ENCODE measurements at regions not wholly inside any gene's neighbourhood (a gene's known extent, or its start where the extent isn't known, plus 50 kb on each side); places are given as distances from the start of the nearest gene placed in this dataset.
A peak's percentile ranks its signal among the peaks of the same experiment; 100 is the strongest.

DNA sequence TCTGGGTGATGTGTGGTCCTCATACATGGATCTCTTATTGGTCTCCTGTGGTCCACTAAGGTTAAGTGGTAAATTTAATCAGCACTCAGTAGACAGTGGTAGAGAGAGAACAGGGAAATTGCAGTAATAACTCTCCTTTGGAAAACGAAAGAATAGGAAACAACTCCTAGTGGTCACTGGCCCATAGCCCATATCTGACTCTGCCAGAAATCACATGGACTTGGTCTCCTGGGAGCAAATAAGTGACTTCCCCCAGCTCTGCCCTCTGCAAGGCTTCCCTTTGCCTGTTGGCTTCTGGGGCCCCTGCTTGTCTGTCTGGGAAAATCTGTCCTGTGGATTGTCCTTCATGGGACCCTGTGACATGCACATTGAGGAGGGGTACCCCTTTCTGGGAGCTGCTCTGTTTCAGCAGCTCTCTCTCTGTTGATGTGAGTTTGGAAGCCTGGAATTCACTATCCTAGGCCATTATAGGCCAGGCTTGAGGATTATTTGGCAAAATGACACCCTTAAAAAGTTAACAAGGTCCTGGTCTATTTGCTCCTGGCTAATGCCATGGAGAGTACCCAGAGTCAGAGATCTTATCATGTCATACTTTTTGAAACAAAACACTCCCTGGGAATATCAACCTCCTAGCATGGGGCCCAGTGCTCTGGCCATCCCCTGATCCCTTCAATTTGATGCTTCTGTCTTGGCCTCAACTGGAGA is 58.0 kb upstream of the HNF1B start:
- H3K36me3 ChIP-seq (ENCODE audit: control insufficient read depth in 1 of 2, insufficient read depth in 2 of 2, low read depth in 1 of 2, low read length in 2 of 2), result no peaks in the 10 kb centered on the region
- H3K9ac ChIP-seq (ENCODE audit: low read length), result no peak overlapping the region
- peaks cover 17% of the 10 kb centered on the region for H3K9me3 ChIP-seq (ENCODE audit: control insufficient read depth, low read length)
- no peak overlapping the region for H3K4me3 ChIP-seq (ENCODE audit: insufficient read depth in 1 of 2, low read depth in 1 of 2, low read length in 2 of 2)
- no peak overlapping the region for H3K23ac ChIP-seq (ENCODE audit: low read length in 2 of 2)
- H3K14ac ChIP-seq (ENCODE audit: low read length in 2 of 2), result no peak overlapping the region
- H3K4me2 ChIP-seq (ENCODE audit: low read length, poor library complexity, severe bottlenecking), result no peak overlapping the region
- no peak overlapping the region for H4K91ac ChIP-seq (ENCODE audit: low read length)
- no peak overlapping the region for H2AFZ ChIP-seq (ENCODE audit: low read depth, low read length)
- H2BK5ac ChIP-seq (ENCODE audit: low read depth, low read length, poor library complexity, severe bottlenecking), result no peak overlapping the region
- peak overlapping the region; percentile 4 for H4K8ac ChIP-seq (ENCODE audit: low read length)
- no peak overlapping the region for H3K18ac ChIP-seq (ENCODE audit: low read depth in 1 of 2, low read length in 2 of 2)
- peak overlapping the region; percentile 39 for H3K27ac ChIP-seq (ENCODE audit: low read length, poor library complexity, severe bottlenecking)
- DNase-seq, result peak; percentile 65
- peaks cover 0 to 21% of the 10 kb centered on the region in 2 experiments for H3K27me3 ChIP-seq (ENCODE audit: control insufficient read depth in 1 of 2, insufficient read depth in 1 of 2, low read length in 2 of 2)
- H2AK5ac ChIP-seq (ENCODE audit: low read length, severe bottlenecking), result peak overlapping the region; percentile 98
- 27% methylated on average over 1 of the region's 1 CpG for WGBS
- H2BK120ac ChIP-seq (ENCODE audit: low read depth, low read length), result no peak overlapping the region
- H3K4ac ChIP-seq (ENCODE audit: low read depth in 1 of 2, low read length in 2 of 2), result no peak overlapping the region
- H2BK12ac ChIP-seq (ENCODE audit: low read length in 2 of 2), result peak overlapping the region in 1 of 2 experiments; percentile 31
- peaks cover 7% of the 10 kb centered on the region for H3K4me1 ChIP-seq (ENCODE audit: control insufficient read depth, insufficient read depth, low read depth, low read length)
- no peaks in the 10 kb centered on the region for H3K79me1 ChIP-seq (replicated peaks; ENCODE audit: low read length, poor library complexity, severe bottlenecking)
- no peak overlapping the region for H2BK15ac ChIP-seq (ENCODE audit: low read depth, poor library complexity, severe bottlenecking)

DNA sequence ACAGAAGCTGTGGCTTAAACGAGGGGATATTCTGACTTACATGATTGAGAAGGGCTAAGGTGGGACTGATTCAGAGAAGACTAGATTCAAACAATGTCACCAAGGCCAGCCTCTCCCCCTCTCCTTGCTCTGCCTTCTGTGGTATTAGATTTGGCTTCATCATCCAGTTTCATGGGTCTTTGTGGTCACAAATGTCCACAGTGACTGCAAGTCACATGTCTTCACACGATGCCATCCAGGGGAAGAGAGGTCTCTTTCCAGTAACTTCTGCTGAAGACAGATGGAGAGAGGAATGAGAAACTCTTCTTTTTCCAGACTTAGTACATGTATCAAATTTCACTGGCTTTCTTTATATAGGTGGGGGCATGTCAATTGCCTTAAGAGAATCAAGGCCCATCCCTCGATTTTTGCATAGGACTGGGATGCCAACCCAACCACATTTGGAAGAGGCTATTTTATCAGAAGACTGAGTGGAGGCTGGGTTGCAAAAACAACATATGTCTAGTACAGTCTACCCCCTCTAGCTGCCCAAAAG is 57.3 kb upstream of the HNF1B start:
- H3K9me3 ChIP-seq (ENCODE audit: control insufficient read depth, low read length), result peaks cover 18% of the 10 kb centered on the region

DNA sequence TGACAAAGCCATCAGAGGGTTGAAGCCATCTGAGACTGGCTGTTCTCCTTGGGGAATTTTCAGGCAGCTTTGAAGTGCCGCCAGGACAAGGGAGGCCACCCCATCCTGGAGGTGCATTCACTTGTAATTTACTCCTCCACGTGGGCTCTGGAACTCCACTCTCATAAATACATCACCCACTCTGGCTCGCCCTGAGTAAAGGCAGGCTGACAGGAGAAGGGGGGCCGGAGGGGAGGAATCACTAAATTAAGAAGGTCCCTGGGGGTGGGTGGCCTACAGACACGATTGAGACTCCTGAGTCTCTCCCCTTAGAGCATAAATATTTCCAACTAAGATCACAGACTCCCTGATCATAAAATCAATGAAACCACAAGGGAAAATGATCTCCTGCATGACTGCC is 56.3 kb upstream of the HNF1B start:
- no peak overlapping the region for H3K4ac ChIP-seq (ENCODE audit: low read depth in 1 of 2, low read length in 2 of 2)
- H2AK5ac ChIP-seq (ENCODE audit: low read length, severe bottlenecking), result peak overlapping the region; percentile 66
- WGBS, result 50% methylated on average over 1 of the region's 5 CpGs
- H3K27ac ChIP-seq (ENCODE audit: low read length, poor library complexity, severe bottlenecking), result peak overlapping the region; percentile 77
- peak overlapping the region; percentile 79 for H2BK5ac ChIP-seq (ENCODE audit: low read depth, low read length, poor library complexity, severe bottlenecking)
- peak overlapping the region in 1 of 2 experiments; percentile 22 for H3K14ac ChIP-seq (ENCODE audit: low read length in 2 of 2)
- no peak overlapping the region for H2BK120ac ChIP-seq (ENCODE audit: low read depth, low read length)
- no peak overlapping the region for H2BK15ac ChIP-seq (ENCODE audit: low read depth, poor library complexity, severe bottlenecking)
- no peak overlapping the region for H3K23ac ChIP-seq (ENCODE audit: low read length in 2 of 2)
- peaks cover 12% of the 10 kb centered on the region for H3K4me1 ChIP-seq (ENCODE audit: control insufficient read depth, insufficient read depth, low read depth, low read length)
- no peak overlapping the region for H4K8ac ChIP-seq (ENCODE audit: low read length)
- H3K79me1 ChIP-seq (replicated peaks; ENCODE audit: low read length, poor library complexity, severe bottlenecking), result no peaks in the 10 kb centered on the region
- H3K36me3 ChIP-seq (ENCODE audit: control insufficient read depth in 1 of 2, insufficient read depth in 2 of 2, low read depth in 1 of 2, low read length in 2 of 2), result no peaks in the 10 kb centered on the region
- no peak overlapping the region for H3K18ac ChIP-seq (ENCODE audit: low read depth in 1 of 2, low read length in 2 of 2)
- no peak overlapping the region for H2AFZ ChIP-seq (ENCODE audit: low read depth, low read length)
- no peak overlapping the region for H4K91ac ChIP-seq (ENCODE audit: low read length)
- no peak for DNase-seq
- peaks cover 15% of the 10 kb centered on the region for H3K9me3 ChIP-seq (ENCODE audit: control insufficient read depth, low read length)
- H3K27me3 ChIP-seq (ENCODE audit: control insufficient read depth in 1 of 2, insufficient read depth in 1 of 2, low read length in 2 of 2), result peaks cover 0 to 32% of the 10 kb centered on the region in 2 experiments
- H2BK12ac ChIP-seq (ENCODE audit: low read length in 2 of 2), result no peak overlapping the region
- no peak overlapping the region for H3K9ac ChIP-seq (ENCODE audit: low read length)
- H3K4me2 ChIP-seq (ENCODE audit: low read length, poor library complexity, severe bottlenecking), result no peak overlapping the region
- H3K4me3 ChIP-seq (ENCODE audit: insufficient read depth in 1 of 2, low read depth in 1 of 2, low read length in 2 of 2), result no peak overlapping the region

More for the DNA sequence above, 57.3 kb upstream of the HNF1B start:
- no peak overlapping the region for H3K4ac ChIP-seq (ENCODE audit: low read depth in 1 of 2, low read length in 2 of 2)
- peak overlapping the region; percentile 39 for H3K27ac ChIP-seq (ENCODE audit: low read length, poor library complexity, severe bottlenecking)
- H2AFZ ChIP-seq (ENCODE audit: low read depth, low read length), result no peak overlapping the region
- no peak overlapping the region for H3K23ac ChIP-seq (ENCODE audit: low read length in 2 of 2)
- H2BK5ac ChIP-seq (ENCODE audit: low read depth, low read length, poor library complexity, severe bottlenecking), result no peak overlapping the region
- no peak overlapping the region for H3K14ac ChIP-seq (ENCODE audit: low read length in 2 of 2)
- DNase-seq, result no peak
- no peak overlapping the region for H3K4me2 ChIP-seq (ENCODE audit: low read length, poor library complexity, severe bottlenecking)
- peaks cover 7% of the 10 kb centered on the region for H3K4me1 ChIP-seq (ENCODE audit: control insufficient read depth, insufficient read depth, low read depth, low read length)
- peak overlapping the region; percentile 98 for H2AK5ac ChIP-seq (ENCODE audit: low read length, severe bottlenecking)
- H3K4me3 ChIP-seq (ENCODE audit: insufficient read depth in 1 of 2, low read depth in 1 of 2, low read length in 2 of 2), result no peak overlapping the region
- H2BK15ac ChIP-seq (ENCODE audit: low read depth, poor library complexity, severe bottlenecking), result no peak overlapping the region
- no peak overlapping the region for H4K91ac ChIP-seq (ENCODE audit: low read length)
- H3K27me3 ChIP-seq (ENCODE audit: control insufficient read depth in 1 of 2, insufficient read depth in 1 of 2, low read length in 2 of 2), result peaks cover 0 to 23% of the 10 kb centered on the region in 2 experiments
- no peaks in the 10 kb centered on the region for H3K36me3 ChIP-seq (ENCODE audit: control insufficient read depth in 1 of 2, insufficient read depth in 2 of 2, low read depth in 1 of 2, low read length in 2 of 2)
- peak overlapping the region in 1 of 2 experiments; percentile 17 for H2BK12ac ChIP-seq (ENCODE audit: low read length in 2 of 2)
- no peak overlapping the region for H2BK120ac ChIP-seq (ENCODE audit: low read depth, low read length)
- no peak overlapping the region for H3K9ac ChIP-seq (ENCODE audit: low read length)
- no peak overlapping the region for H4K8ac ChIP-seq (ENCODE audit: low read length)
- whole genome bisulfite sequencing, result 93% methylated on average over 3 of the region's 3 CpGs
- H3K79me1 ChIP-seq (replicated peaks; ENCODE audit: low read length, poor library complexity, severe bottlenecking), result no peaks in the 10 kb centered on the region
- no peak overlapping the region for H3K18ac ChIP-seq (ENCODE audit: low read depth in 1 of 2, low read length in 2 of 2)

- peak; percentile 33 for DNase-seq
- H3K36me3 ChIP-seq (ENCODE audit: control insufficient read depth in 1 of 2, insufficient read depth in 2 of 2, low read depth in 1 of 2, low read length in 2 of 2), result no peaks in the 10 kb centered on the region
- no peak overlapping the region for H3K4me2 ChIP-seq (ENCODE audit: low read length, poor library complexity, severe bottlenecking)
- H3K23ac ChIP-seq (ENCODE audit: low read length in 2 of 2), result no peak overlapping the region
- H3K79me1 ChIP-seq (replicated peaks; ENCODE audit: low read length, poor library complexity, severe bottlenecking), result no peaks in the 10 kb centered on the region
- H2BK12ac ChIP-seq (ENCODE audit: low read length in 2 of 2), result peak overlapping the region in 1 of 2 experiments; percentile 85
- H2BK5ac ChIP-seq (ENCODE audit: low read depth, low read length, poor library complexity, severe bottlenecking), result no peak overlapping the region
- H2BK15ac ChIP-seq (ENCODE audit: low read depth, poor library complexity, severe bottlenecking), result no peak overlapping the region
- no peak overlapping the region for H3K4me3 ChIP-seq (ENCODE audit: insufficient read depth in 1 of 2, low read depth in 1 of 2, low read length in 2 of 2)
- peak overlapping the region; percentile 87 for H4K91ac ChIP-seq (ENCODE audit: low read length)
- H3K27ac ChIP-seq (ENCODE audit: low read length, poor library complexity, severe bottlenecking), result no peak overlapping the region
- H3K9me3 ChIP-seq (ENCODE audit: control insufficient read depth, low read length), result peaks cover 5% of the 10 kb centered on the region
- H3K4ac ChIP-seq (ENCODE audit: low read depth in 1 of 2, low read length in 2 of 2), result peak overlapping the region in 1 of 2 experiments; percentile 24
- peaks cover 13% of the 10 kb centered on the region for H3K4me1 ChIP-seq (ENCODE audit: control insufficient read depth, insufficient read depth, low read depth, low read length)
- H3K9ac ChIP-seq (ENCODE audit: low read length), result no peak overlapping the region
- H4K8ac ChIP-seq (ENCODE audit: low read length), result peak overlapping the region; percentile 88
- H2BK120ac ChIP-seq (ENCODE audit: low read depth, low read length), result no peak overlapping the region
- no peak overlapping the region for H2AFZ ChIP-seq (ENCODE audit: low read depth, low read length)
- H3K27me3 ChIP-seq (ENCODE audit: control insufficient read depth in 1 of 2, insufficient read depth in 1 of 2, low read length in 2 of 2), result peaks cover 0 to 66% of the 10 kb centered on the region in 2 experiments
- H3K14ac ChIP-seq (ENCODE audit: low read length in 2 of 2), result peak overlapping the region in 1 of 2 experiments; percentile 37
- peak overlapping the region; percentile 75 for H2AK5ac ChIP-seq (ENCODE audit: low read length, severe bottlenecking)
- peak overlapping the region in 1 of 2 experiments; percentile 71 for H3K18ac ChIP-seq (ENCODE audit: low read depth in 1 of 2, low read length in 2 of 2)
Observed at GRCh38 chr17:37797206-37797605, 52.3 kb upstream of the HNF1B start.

Measured in mesenchymal stem cell (in vitro differentiated cells and primary cell).